NCI-H748 (cell line): ENCODE measurements at regions not wholly inside any gene's neighbourhood (a gene's known extent, or its start where the extent isn't known, plus 50 kb on each side); places are given as distances from the start of the nearest gene placed in this dataset.

Source experiments
- DNase-seq: peaks from one replicate; lab custom pipeline; 2025; ENCODE audit not compliant: unreplicated experiment; lab: John Stamatoyannopoulos, UW

DNA sequence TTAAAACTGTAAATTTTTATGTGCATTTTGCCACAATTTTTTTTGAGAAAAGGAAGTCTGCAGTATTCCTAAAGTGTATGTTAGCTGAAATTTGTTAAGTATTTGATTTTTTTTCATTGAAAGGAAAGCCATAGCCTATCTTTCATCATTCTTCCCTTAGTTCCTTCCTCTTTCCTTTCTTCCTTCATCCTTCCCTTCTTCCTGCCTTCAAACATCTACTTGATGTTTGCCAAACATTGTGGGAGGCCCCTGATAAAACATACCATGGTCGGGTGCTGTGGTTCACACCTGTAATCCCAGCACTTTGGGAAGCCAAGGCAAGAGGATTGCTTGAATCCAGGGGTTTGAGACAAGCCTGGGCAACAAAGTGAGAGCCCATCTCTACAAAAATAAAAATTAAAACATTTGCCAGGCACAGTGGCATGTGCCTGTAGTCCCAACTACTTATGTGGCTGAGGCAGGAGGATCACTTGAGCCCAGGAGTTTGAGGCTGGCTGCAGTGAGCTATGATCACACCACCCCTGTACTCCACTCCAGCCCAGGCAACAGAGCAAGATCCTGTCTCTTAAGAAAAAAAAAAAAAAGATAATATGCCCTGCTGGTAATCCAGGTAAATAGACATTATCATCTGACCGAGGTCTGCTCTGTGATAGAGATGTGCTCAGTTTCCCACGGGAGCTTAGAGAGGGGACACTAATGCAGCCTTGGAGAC, 62.9 kb upstream of the FOXN2 start:
- no peak for DNase-seq

DNA sequence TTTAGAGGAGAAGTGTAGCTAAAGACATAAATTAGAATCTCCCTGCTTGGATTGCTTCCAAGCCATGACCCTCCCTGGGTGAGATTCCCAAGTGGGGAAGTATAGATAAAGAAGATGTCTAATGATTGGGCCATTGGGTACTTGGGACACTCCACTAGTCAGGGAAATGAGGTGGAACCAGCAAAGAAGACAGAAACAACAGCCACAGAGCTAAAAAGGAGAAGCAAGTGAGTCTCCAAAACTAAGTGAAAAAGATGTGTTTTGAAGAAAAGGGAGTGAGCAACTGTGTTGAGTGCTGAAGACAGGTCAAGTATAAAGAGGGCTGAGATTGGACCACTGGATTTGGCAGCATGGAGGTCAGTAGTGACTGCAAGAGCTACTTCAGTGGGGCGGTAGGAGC, 61.2 kb upstream of the FOXN2 start:
- no peak for DNase-seq

DNA sequence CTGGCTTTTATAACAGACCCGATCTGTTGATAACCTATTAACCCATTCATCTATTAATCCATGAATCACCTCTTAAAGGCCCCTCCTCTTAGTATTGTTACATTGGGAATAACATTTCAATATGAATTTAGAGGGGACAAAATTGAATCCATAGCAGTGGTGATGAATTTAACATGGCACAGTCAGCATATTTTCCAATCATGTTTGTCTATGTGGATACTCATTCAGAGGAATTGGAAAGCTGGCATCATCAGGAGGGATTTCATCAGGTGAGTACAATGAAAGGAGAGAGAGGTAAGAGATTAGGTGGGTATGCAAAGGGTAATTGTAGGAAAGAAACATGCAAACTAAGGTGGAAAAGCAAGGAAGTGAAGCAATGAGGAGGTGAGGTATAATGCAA, 59.6 kb upstream of the FOXN2 start:
- DNase-seq = no peak

DNA sequence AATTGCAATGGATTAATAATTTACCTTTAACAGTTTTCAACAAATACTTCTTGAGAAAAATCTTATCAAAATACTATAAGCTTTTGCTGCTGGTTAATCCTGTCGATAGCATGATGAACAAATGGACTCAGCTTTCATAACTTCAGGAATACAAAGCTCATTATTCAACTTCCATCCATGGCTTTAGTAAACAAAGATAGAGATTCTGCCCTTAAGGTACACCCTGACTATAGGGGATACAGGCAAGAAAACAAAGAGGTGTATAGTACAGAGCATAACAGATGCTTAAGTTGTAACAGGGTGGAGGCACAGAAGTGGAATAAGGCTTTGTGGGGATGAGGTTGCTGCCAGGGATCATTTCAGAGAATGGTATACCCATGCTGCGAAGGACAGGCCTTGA, 57.0 kb upstream of the FOXN2 start:
- DNase-seq = no peak

DNA sequence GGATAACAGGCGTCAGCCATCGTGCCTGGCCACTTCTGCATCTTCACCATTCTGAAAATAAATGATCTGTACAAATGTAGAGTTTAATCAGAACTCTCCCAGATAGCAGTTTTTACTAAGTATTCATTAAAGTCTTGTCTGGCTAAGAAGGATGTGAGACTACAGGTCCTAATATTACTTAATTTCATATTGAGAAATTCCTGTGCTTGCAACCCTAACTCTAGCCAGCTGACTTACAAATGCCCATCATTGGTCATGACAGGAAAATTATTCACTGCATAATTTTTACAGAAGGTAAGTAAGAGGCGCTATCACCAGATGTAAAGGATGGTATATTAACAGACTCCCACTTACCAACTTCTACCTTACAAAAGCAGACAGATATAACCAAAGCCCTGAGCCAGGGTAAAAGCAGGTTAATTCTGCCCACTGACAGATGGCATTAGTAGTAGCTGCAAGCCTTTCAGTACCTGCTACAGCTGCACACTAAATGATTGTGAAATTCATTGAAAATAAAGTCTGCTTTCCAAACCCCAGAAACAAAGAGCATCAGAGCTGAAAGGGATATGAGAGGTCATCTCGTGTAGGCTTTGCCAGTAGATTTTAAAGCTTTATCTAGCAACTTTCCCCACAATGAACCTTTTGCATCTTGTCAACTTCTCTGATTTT, 55.9 kb upstream of the FOXN2 start:
- DNase-seq = no peak

DNA sequence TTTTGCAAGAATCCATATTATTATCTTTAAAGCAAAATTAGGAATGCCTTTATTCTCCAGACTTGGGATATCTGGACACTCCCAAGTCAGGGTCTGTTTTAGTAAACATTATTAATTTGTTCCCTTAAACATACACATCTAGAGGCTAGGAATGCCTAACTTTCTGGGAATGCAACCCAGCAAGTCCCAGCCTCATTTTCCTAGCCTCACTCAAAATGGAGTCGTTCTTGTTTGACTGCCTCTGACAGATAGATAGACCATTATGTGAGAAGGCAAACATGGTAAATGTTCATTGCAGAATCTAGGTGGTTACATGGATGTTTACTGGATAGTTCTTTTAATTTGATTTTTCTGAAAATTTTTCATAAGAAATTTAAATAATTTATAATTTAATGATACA, 54.7 kb upstream of the FOXN2 start:
- DNase-seq = no peak

DNA sequence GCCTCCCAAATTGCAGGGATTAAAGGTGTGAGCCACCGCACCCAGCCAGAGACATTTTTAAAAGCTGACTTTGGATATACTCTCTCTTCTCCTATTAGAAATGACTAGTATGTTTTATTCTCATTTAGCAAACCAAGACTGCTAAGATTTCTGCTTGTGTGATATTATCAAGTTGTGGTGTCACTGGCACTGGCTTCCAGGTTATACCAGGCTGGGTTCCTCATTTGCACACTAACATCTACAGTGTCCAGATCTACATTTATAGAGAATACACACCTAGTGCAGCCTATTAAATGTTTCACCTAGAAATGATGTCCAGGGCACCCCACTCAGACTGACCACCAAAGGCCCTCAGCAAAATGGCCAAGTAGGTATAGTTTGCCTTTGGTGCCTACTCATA, 49.9 kb upstream of the FOXN2 start:
- no peak for DNase-seq
